ENCODE measurements at regions not wholly inside any gene's neighbourhood (a gene's known extent, or its start where the extent isn't known, plus 50 kb on each side); places are given as distances from the start of the nearest gene placed in this dataset.
"Not testable (repeated sequence)": the region's sequence is repeated elsewhere in the genome, so short reads cannot be mapped to it uniquely, and the experiment has no call there.

GRCh38 chr11:98068251-98068650 is 952.5 kb upstream of the CNTN5 start:
- Histone ChIP-seq H2BK5ac (ENCODE audit: low read length) (no peak overlapping the region), H3K27me3 (ENCODE audit: insufficient read depth, low read length, poor library complexity) (no peaks in the 10 kb centered on the region), H2BK120ac (ENCODE audit: low read depth, low read length) (no peak overlapping the region), H3K79me1 (ENCODE audit: low read length) (no peaks in the 10 kb centered on the region), H3K23ac (ENCODE audit: low read length) (no peak overlapping the region), H4K8ac (ENCODE audit: low read depth, low read length) (no peak overlapping the region), H3K18ac (ENCODE audit: low read length) (no peak overlapping the region), H3K4me2 (ENCODE audit: low read length) (no peak overlapping the region), H3K4ac (ENCODE audit: low read depth, low read length) (no peak overlapping the region), H2AK5ac (ENCODE audit: low read length) (no peak overlapping the region), H3K36me3 (ENCODE audit: control insufficient read depth, insufficient read depth, low read length) (no peaks in the 10 kb centered on the region), H3K79me2 (ENCODE audit: control insufficient read depth, insufficient read depth, low read length) (no peaks in the 10 kb centered on the region), H3K56ac (ENCODE audit: low read length) (no peak overlapping the region), H2BK15ac (replicated peaks; ENCODE audit: low read depth) (no peak overlapping the region), H3K9ac (ENCODE audit: low read length) (no peak overlapping the region), H3K4me3 (ENCODE audit: low read length) (no peak overlapping the region), H4K5ac (ENCODE audit: low read length) (no peak overlapping the region), H3K4me1 (ENCODE audit: control insufficient read depth, low read depth, low read length) (no peaks in the 10 kb centered on the region), H3K27ac (ENCODE audit: low read depth, low read length) (no peak overlapping the region)
- WGBS (ENCODE audit: extremely low coverage, insufficient coverage, low lambda C conversion rate), result no CpG with 5 or more reads among the region's 1 CpG
- no peak for DNase-seq

DNA sequence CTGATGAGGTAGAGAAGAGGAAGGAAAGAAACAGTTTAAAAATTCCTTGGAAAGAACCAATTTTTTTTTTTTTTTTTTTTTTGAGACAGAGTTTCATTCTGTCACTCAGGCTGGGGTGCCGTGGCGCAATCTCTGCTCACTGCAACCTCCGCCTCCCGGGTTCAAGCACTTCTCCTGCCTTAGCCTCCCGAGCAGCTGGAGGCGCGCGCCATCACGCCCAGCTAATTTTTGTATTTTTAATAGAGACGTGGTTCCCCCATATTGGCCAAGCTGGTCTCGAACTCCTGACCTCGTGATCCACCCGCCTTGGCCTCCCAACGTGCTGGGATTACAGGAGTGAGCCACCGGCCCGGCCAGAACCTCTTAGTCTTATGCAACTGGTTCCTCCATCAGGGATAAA is 951.6 kb upstream of the CNTN5 start:
- H3K27me3 ChIP-seq (ENCODE audit: insufficient read depth, low read length, poor library complexity); H4K8ac ChIP-seq (ENCODE audit: low read depth, low read length); H3K27ac ChIP-seq (ENCODE audit: low read depth, low read length); H2BK120ac ChIP-seq (ENCODE audit: low read depth, low read length); H3K4ac ChIP-seq (ENCODE audit: low read depth, low read length); H3K4me3 ChIP-seq (ENCODE audit: low read length); H2BK15ac ChIP-seq (replicated peaks; ENCODE audit: low read depth); H3K4me2 ChIP-seq (ENCODE audit: low read length); H2BK5ac ChIP-seq (ENCODE audit: low read length); H3K79me1 ChIP-seq (ENCODE audit: low read length); H4K5ac ChIP-seq (ENCODE audit: low read length); H3K56ac ChIP-seq (ENCODE audit: low read length); H2AK5ac ChIP-seq (ENCODE audit: low read length); H3K36me3 ChIP-seq (ENCODE audit: control insufficient read depth, insufficient read depth, low read length); H3K4me1 ChIP-seq (ENCODE audit: control insufficient read depth, low read depth, low read length); H3K79me2 ChIP-seq (ENCODE audit: control insufficient read depth, insufficient read depth, low read length); H3K18ac ChIP-seq (ENCODE audit: low read length); H3K9ac ChIP-seq (ENCODE audit: low read length); DNase-seq; H3K23ac ChIP-seq (ENCODE audit: low read length): not testable (repeated sequence)
- WGBS (ENCODE audit: extremely low coverage, insufficient coverage, low lambda C conversion rate), result no CpG with 5 or more reads among the region's 16 CpGs

DNA sequence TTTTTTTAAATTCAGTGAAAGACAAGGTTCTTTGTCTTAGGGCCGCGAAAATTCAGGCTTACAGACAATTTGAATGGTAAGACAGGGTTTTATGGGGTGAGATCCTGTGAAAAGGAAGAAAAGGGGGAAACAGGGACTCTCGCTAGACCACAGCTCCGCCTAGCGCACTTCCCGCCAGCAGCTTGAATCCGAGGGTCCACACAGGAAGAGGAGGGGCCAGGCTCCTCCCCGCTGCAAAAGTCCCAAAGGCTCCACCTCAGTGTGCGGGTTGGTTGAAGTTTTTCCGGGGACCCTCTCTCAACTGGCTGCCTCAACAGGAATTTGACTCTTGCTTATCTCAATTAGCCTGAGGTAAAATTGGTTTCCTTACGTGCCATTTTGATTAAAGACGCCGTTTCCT is 950.9 kb upstream of the CNTN5 start:
- Histone ChIP-seq H2BK5ac (ENCODE audit: low read length) (no peak overlapping the region), H3K79me1 (ENCODE audit: low read length) (no peaks in the 10 kb centered on the region), H3K4me1 (ENCODE audit: control insufficient read depth, low read depth, low read length) (no peaks in the 10 kb centered on the region), H4K8ac (ENCODE audit: low read depth, low read length) (no peak overlapping the region), H3K9ac (ENCODE audit: low read length) (no peak overlapping the region), H3K79me2 (ENCODE audit: control insufficient read depth, insufficient read depth, low read length) (no peaks in the 10 kb centered on the region), H3K36me3 (ENCODE audit: control insufficient read depth, insufficient read depth, low read length) (no peaks in the 10 kb centered on the region), H3K4ac (ENCODE audit: low read depth, low read length) (no peak overlapping the region), H4K5ac (ENCODE audit: low read length) (no peak overlapping the region), H2AK5ac (ENCODE audit: low read length) (no peak overlapping the region), H3K4me3 (ENCODE audit: low read length) (no peak overlapping the region), H3K18ac (ENCODE audit: low read length) (no peak overlapping the region), H3K27ac (ENCODE audit: low read depth, low read length) (no peak overlapping the region), H3K23ac (ENCODE audit: low read length) (no peak overlapping the region), H3K27me3 (ENCODE audit: insufficient read depth, low read length, poor library complexity) (no peaks in the 10 kb centered on the region), H2BK15ac (replicated peaks; ENCODE audit: low read depth) (no peak overlapping the region), H3K56ac (ENCODE audit: low read length) (no peak overlapping the region), H3K4me2 (ENCODE audit: low read length) (no peak overlapping the region), H2BK120ac (ENCODE audit: low read depth, low read length) (no peak overlapping the region)
- WGBS (ENCODE audit: extremely low coverage, insufficient coverage, low lambda C conversion rate), result no CpG with 5 or more reads among the region's 13 CpGs
- no peak for DNase-seq

DNA sequence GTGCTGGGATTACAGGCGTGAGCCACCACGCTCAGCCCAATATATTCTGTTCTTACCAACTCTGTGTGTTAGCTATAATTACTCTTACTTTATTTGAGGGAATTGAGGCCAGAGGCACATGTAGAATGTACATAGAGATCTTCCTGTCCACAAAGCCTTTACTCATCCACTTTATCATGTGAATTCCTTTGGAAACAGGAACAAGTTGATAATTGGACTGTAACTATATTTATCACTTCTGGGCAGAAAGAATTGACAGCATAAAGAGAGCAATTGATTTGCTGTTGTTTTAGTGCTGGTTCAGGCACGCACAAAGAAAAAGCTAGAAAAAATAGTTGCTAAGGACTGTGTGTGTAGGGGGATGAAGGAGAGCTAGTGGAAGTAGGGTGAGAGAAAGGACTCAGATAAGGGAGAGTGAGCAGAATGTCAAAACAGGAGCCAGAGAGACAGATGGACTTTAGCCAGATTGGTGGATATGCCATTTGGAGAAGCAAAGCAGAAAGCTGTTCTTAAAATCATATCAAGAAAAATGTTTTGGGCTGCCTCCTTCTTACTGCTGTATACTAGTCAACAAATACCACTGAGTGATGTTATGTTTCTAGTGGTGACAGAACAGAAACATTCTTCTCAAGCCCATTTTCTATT is 929.8 kb upstream of the CNTN5 start:
- Histone ChIP-seq H3K79me2 (ENCODE audit: control insufficient read depth, insufficient read depth, low read length) (no peaks in the 10 kb centered on the region), H3K18ac (ENCODE audit: low read length) (no peak overlapping the region), H3K4me2 (ENCODE audit: low read length) (no peak overlapping the region), H3K56ac (ENCODE audit: low read length) (no peak overlapping the region), H2BK15ac (replicated peaks; ENCODE audit: low read depth) (no peak overlapping the region), H2BK120ac (ENCODE audit: low read depth, low read length) (no peak overlapping the region), H3K27me3 (ENCODE audit: insufficient read depth, low read length, poor library complexity) (no peaks in the 10 kb centered on the region), H3K23ac (ENCODE audit: low read length) (no peak overlapping the region), H3K4me1 (ENCODE audit: control insufficient read depth, low read depth, low read length) (no peaks in the 10 kb centered on the region), H2BK5ac (ENCODE audit: low read length) (no peak overlapping the region), H4K8ac (ENCODE audit: low read depth, low read length) (no peak overlapping the region), H3K4ac (ENCODE audit: low read depth, low read length) (no peak overlapping the region), H4K5ac (ENCODE audit: low read length) (no peak overlapping the region), H3K36me3 (ENCODE audit: control insufficient read depth, insufficient read depth, low read length) (no peaks in the 10 kb centered on the region), H3K79me1 (ENCODE audit: low read length) (no peaks in the 10 kb centered on the region), H3K9ac (ENCODE audit: low read length) (no peak overlapping the region), H2AK5ac (ENCODE audit: low read length) (no peak overlapping the region), H3K4me3 (ENCODE audit: low read length) (no peak overlapping the region), H3K27ac (ENCODE audit: low read depth, low read length) (no peak overlapping the region)
- no CpG with 5 or more reads among the region's 3 CpGs for WGBS (ENCODE audit: extremely low coverage, insufficient coverage, low lambda C conversion rate)
- DNase-seq, result no peak

GRCh38 chr11:98099371-98099770 is 921.4 kb upstream of the CNTN5 start:
- H3K27ac ChIP-seq (ENCODE audit: low read depth, low read length), result no peak overlapping the region
- no peaks in the 10 kb centered on the region for H3K27me3 ChIP-seq (ENCODE audit: insufficient read depth, low read length, poor library complexity)
- H3K79me1 ChIP-seq (ENCODE audit: low read length), result no peaks in the 10 kb centered on the region
- H4K8ac ChIP-seq (ENCODE audit: low read depth, low read length), result no peak overlapping the region
- no peak overlapping the region for H4K5ac ChIP-seq (ENCODE audit: low read length)
- no peak overlapping the region for H3K4me2 ChIP-seq (ENCODE audit: low read length)
- DNase-seq, result no peak
- no peak overlapping the region for H3K4me3 ChIP-seq (ENCODE audit: low read length)
- no peaks in the 10 kb centered on the region for H3K79me2 ChIP-seq (ENCODE audit: control insufficient read depth, insufficient read depth, low read length)
- H2BK15ac ChIP-seq (replicated peaks; ENCODE audit: low read depth), result no peak overlapping the region
- H2AK5ac ChIP-seq (ENCODE audit: low read length), result no peak overlapping the region
- H3K18ac ChIP-seq (ENCODE audit: low read length), result no peak overlapping the region
- no peaks in the 10 kb centered on the region for H3K36me3 ChIP-seq (ENCODE audit: control insufficient read depth, insufficient read depth, low read length)
- no peak overlapping the region for H3K56ac ChIP-seq (ENCODE audit: low read length)
- no peak overlapping the region for H2BK5ac ChIP-seq (ENCODE audit: low read length)
- H2BK120ac ChIP-seq (ENCODE audit: low read depth, low read length), result no peak overlapping the region
- no peak overlapping the region for H3K4ac ChIP-seq (ENCODE audit: low read depth, low read length)
- WGBS (ENCODE audit: extremely low coverage, insufficient coverage, low lambda C conversion rate), result no CpG with 5 or more reads among the region's 1 CpG
- no peak overlapping the region for H3K23ac ChIP-seq (ENCODE audit: low read length)
- no peaks in the 10 kb centered on the region for H3K4me1 ChIP-seq (ENCODE audit: control insufficient read depth, low read depth, low read length)
- no peak overlapping the region for H3K9ac ChIP-seq (ENCODE audit: low read length)

- H3K9ac ChIP-seq (ENCODE audit: low read length), result no peak overlapping the region
- no CpG with 5 or more reads among the region's 2 CpGs for WGBS (ENCODE audit: extremely low coverage, insufficient coverage, low lambda C conversion rate)
- no peak for DNase-seq
- no peaks in the 10 kb centered on the region for H3K4me1 ChIP-seq (ENCODE audit: control insufficient read depth, low read depth, low read length)
- no peak overlapping the region for H3K23ac ChIP-seq (ENCODE audit: low read length)
- no peak overlapping the region for H3K4me3 ChIP-seq (ENCODE audit: low read length)
- no peak overlapping the region for H2BK5ac ChIP-seq (ENCODE audit: low read length)
- H4K5ac ChIP-seq (ENCODE audit: low read length), result no peak overlapping the region
- H3K79me2 ChIP-seq (ENCODE audit: control insufficient read depth, insufficient read depth, low read length), result no peaks in the 10 kb centered on the region
- no peak overlapping the region for H3K18ac ChIP-seq (ENCODE audit: low read length)
- H2BK15ac ChIP-seq (replicated peaks; ENCODE audit: low read depth), result no peak overlapping the region
- H3K79me1 ChIP-seq (ENCODE audit: low read length), result no peaks in the 10 kb centered on the region
- H3K27ac ChIP-seq (ENCODE audit: low read depth, low read length), result no peak overlapping the region
- no peak overlapping the region for H2AK5ac ChIP-seq (ENCODE audit: low read length)
- H3K4me2 ChIP-seq (ENCODE audit: low read length), result no peak overlapping the region
- H3K4ac ChIP-seq (ENCODE audit: low read depth, low read length), result no peak overlapping the region
- no peaks in the 10 kb centered on the region for H3K36me3 ChIP-seq (ENCODE audit: control insufficient read depth, insufficient read depth, low read length)
- H3K56ac ChIP-seq (ENCODE audit: low read length), result no peak overlapping the region
- H3K27me3 ChIP-seq (ENCODE audit: insufficient read depth, low read length, poor library complexity), result no peaks in the 10 kb centered on the region
- no peak overlapping the region for H2BK120ac ChIP-seq (ENCODE audit: low read depth, low read length)
- H4K8ac ChIP-seq (ENCODE audit: low read depth, low read length), result no peak overlapping the region
Observed at GRCh38 chr11:98100689-98101088, 920.1 kb upstream of the CNTN5 start.

Measured in mesendoderm (in vitro differentiated cells).